HepG2 (cell line): ENCODE measurements at regions not wholly inside any gene's neighbourhood (a gene's known extent, or its start where the extent isn't known, plus 50 kb on each side); places are given as distances from the start of the nearest gene placed in this dataset.

ENCODE experiments used
- ATAC-seq: fragments of 200-7000 bp; cut with Tn5 transposase; 3 replicates; pipeline ENCODE4 v1.9.1; 2020; ENCODE audit warnings: mild to moderate bottlenecking, moderate library complexity
- BruUV-seq: library from RNA; stranded (reverse); fragments of 400-500 nt; replicated peaks from 2 replicates; lab custom pipeline; 2021; lab: Mats Ljungman, UMichigan
- CTCF ChIA-PET: fragments of 300-600 bp; formaldehyde crosslinking; extraction: SDS; loops from one replicate; lab custom pipeline; 2021; ENCODE audit warnings: low total read pairs, inconsistent platforms, low intra/inter-chr PET ratio; lab: Yijun Ruan, JAX
- POLR2A ChIA-PET: fragments of 350-600 bp; sonication (Branson Sonifier 250); formaldehyde crosslinking; loops from one replicate; lab custom pipeline; 2020; ENCODE audit warnings: antibody characterized with exemption, inconsistent platforms; lab: Yijun Ruan, JAX
- DNase-seq: peaks from one replicate; pipeline ENCODE4 v3.0.0-alpha.2; 2015; ENCODE audit warnings: low spot score
- FAIRE-seq: peaks from 3 replicates; lab custom pipeline; 2011; peaks lifted over from hg19 to GRCh38; lab: Jason Lieb, UNC
- H2AFZ ChIP-seq: one replicate; pipeline ENCODE4 v1.6.1; 2011; ENCODE audit warnings: low read length, inconsistent platforms
- H3K27ac ChIP-seq: fragments of 300-600 bp; 3 replicates; pipeline ENCODE4 v1.8.0; 2011; ENCODE audit warnings: mixed run types, mild to moderate bottlenecking, mixed read lengths, low read length, inconsistent platforms; ENCODE audit not compliant: insufficient read depth; ENCODE audit errors: extremely low read length
- H3K27me3 ChIP-seq, 2 experiments: fragments of 200-600 bp in 1 of 2; 2 replicates in 1 of 2; 3 replicates in 1 of 2; pipeline versions ENCODE4 v1.6.0 to v1.8.0; 2011; ENCODE audit warnings: low read length in 2 of 2, mild to moderate bottlenecking in 2 of 2, moderate library complexity in 2 of 2, inconsistent platforms in 1 of 2; ENCODE audit not compliant: insufficient read depth in 2 of 2, control insufficient read depth in 1 of 2
- H3K36me3 ChIP-seq, 2 experiments: fragments of 200-600 bp in 1 of 2; replicated peaks in 1 of 2; 2 replicates in 1 of 2; 3 replicates in 1 of 2; pipeline versions ENCODE4 v1.5.1 to v1.8.0; 2011; ENCODE audit warnings: low read length in 2 of 2, inconsistent platforms in 1 of 2; ENCODE audit not compliant: insufficient read depth in 2 of 2, control insufficient read depth in 1 of 2
- H3K4me1 ChIP-seq: 2 replicates; pipeline ENCODE4 v1.5.1; 2012; ENCODE audit warnings: low read length, inconsistent platforms; ENCODE audit not compliant: insufficient read depth
- H3K4me2 ChIP-seq: 2 replicates; pipeline ENCODE4 v1.6.0; 2011; ENCODE audit warnings: low read depth, low read length, inconsistent platforms
- H3K4me3 ChIP-seq, 3 experiments: fragments of 200-600 bp in 1 of 3; sonication (generic), shearing (Covaris generic) in 1 of 3; replicated peaks in 1 of 3; 2 replicates each; pipeline ENCODE4 v1.5.1; 2011 to 2016; ENCODE audit warnings: low read length in 3 of 3, inconsistent platforms in 2 of 3, low read depth in 2 of 3, mild to moderate bottlenecking in 2 of 3, control low read depth in 1 of 3, mixed read lengths in 1 of 3; ENCODE audit not compliant: insufficient read depth in 1 of 3
- H3K79me2 ChIP-seq: one replicate; pipeline ENCODE4 v1.6.1; 2011; ENCODE audit warnings: low read length, inconsistent platforms; ENCODE audit not compliant: insufficient read depth
- H3K9ac ChIP-seq: 2 replicates; pipeline ENCODE4 v1.6.0; 2011; ENCODE audit warnings: mild to moderate bottlenecking, low read depth, low read length, inconsistent platforms; ENCODE audit not compliant: insufficient read depth
- H3K9me3 ChIP-seq: 2 replicates; pipeline ENCODE4 v1.5.1; 2012; ENCODE audit warnings: mild to moderate bottlenecking, low read length
- H4K20me1 ChIP-seq: 2 replicates; pipeline ENCODE4 v1.6.0; 2011; ENCODE audit warnings: inconsistent platforms, mild to moderate bottlenecking, low read length, moderate library complexity; ENCODE audit not compliant: insufficient read depth
- HDAC1 ChIP-seq: sonication (generic); formaldehyde crosslinking; IDR thresholded peaks from 2 replicates; pipeline ENCODE4 v1.5.1; 2020; ENCODE audit warnings: mild to moderate bottlenecking, missing genetic modification reagents
- HMGA1 ChIP-seq: sonication (generic); formaldehyde crosslinking; conservative IDR thresholded peaks from 2 replicates; pipeline ENCODE4 v1.4.0; 2020; ENCODE audit warnings: missing genetic modification reagents
- MEIS1 ChIP-seq: sonication (generic); formaldehyde crosslinking; IDR thresholded peaks from 2 replicates; pipeline ENCODE4 v1.9.0; 2021; ENCODE audit warnings: mild to moderate bottlenecking, missing genetic modification reagents, moderate library complexity, borderline replicate concordance
- PRDM4 ChIP-seq: sonication (generic); formaldehyde crosslinking; IDR thresholded peaks from 2 replicates; pipeline ENCODE4 v1.9.0; 2021; ENCODE audit warnings: missing genetic modification reagents, borderline replicate concordance
- PREB ChIP-seq: sonication (generic); formaldehyde crosslinking; IDR thresholded peaks from 2 replicates; pipeline ENCODE4 v1.4.0; 2020; ENCODE audit warnings: missing genetic modification reagents
- ZFP36L2 ChIP-seq: sonication (generic); formaldehyde crosslinking; IDR thresholded peaks from 2 replicates; pipeline ENCODE4 v1.4.0; 2020; ENCODE audit warnings: missing genetic modification reagents
- ZZZ3 ChIP-seq: sonication (generic); formaldehyde crosslinking; IDR thresholded peaks from 2 replicates; pipeline ENCODE4 v1.4.0; 2020; ENCODE audit warnings: missing genetic modification reagents, mild to moderate bottlenecking, borderline replicate concordance
- WGBS: methylation state at CpG from one replicate; pipeline ENCODE4 v1.1.6; 2017; ENCODE audit warnings: low lambda C conversion rate; 5-methylcytosine and 5-hydroxymethylcytosine counted together
- in situ Hi-C: cut with HindIII; loops from 2 replicates; pipeline ENCODE4 v1.10.0; 2017; ENCODE audit warnings: low pct_unique_long_range_greater_than_20kb; ENCODE audit not compliant: extremely low pct_ligation_motif_present
- intact Hi-C: fragments of 100-400 bp; cut with micrococcal nuclease; formaldehyde crosslinking; loops from one replicate; pipeline ENCODE4 v1.10.0; 2022; ENCODE audit not compliant: unreplicated experiment

DNA sequence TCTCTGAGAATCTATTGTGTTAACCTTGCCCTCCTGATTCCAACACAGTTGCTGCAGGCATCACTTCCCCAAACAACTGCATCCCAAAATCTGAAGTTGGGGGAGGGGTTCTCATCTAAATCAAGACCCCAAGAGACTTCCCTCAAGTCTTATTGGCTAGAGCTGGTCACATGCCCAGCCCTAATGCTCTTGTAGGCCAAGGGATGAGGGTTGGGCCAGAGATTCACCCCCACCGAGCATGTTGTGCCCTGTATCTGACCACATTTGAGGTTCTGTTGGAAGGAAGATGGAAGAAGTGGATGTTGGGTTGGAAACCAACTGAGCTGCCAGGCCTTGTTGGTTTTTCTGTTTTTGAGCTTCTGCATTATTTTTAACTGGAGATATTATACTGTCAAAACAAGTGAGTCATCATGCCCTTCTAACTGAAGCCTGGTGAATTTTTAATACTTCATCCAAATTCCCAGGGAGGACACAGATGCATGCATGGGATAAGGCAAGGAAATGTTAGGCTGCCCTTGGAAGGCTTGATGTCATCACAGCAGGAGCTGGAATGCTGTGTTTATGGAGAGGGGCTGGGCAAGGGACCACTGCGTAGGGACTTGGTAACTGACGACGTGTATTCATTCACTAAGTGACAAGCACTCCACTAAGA lies 68.6 kb upstream of the CACUL1 start:
- POLR2A ChIA-PET: no interaction called here
- CTCF ChIA-PET: no interaction called here
- no peaks in the 10 kb centered on the region for H3K4me1 ChIP-seq
- TF ChIP-seq ZFP36L2 (CRISPR knock-in tag) (no peak), HDAC1 (CRISPR knock-in tag) (no peak), HMGA1 (CRISPR knock-in tag) (no peak), ZZZ3 (CRISPR knock-in tag) (no peak), MEIS1 (no peak), PREB (CRISPR knock-in tag) (no peak), PRDM4 (CRISPR knock-in tag) (no peak)
- intact Hi-C loops (no loop called here), in situ Hi-C loops (no loop called here)
- FAIRE-seq (no peak), ATAC-seq (no peak), DNase-seq (no peak)
- 26% methylated on average over 4 of the region's 4 CpGs for whole genome bisulfite sequencing
- H4K20me1 ChIP-seq: no peaks in the 10 kb centered on the region
- no peak overlapping the region for H3K4me2 ChIP-seq
- H3K9ac ChIP-seq: no peak overlapping the region
- peaks cover 0 to 9% of the 10 kb centered on the region in 2 experiments; a peak in 3 of 5 replicates for H3K27me3 ChIP-seq
- no peaks in the 10 kb centered on the region for H3K79me2 ChIP-seq
- H2AFZ ChIP-seq: no peak overlapping the region
- no peak overlapping the region for H3K27ac ChIP-seq
- H3K36me3 ChIP-seq: no peaks in the 10 kb centered on the region
- no peaks in the 10 kb centered on the region for H3K9me3 ChIP-seq
- BruUV-seq: no TSS peak
- H3K4me3 ChIP-seq: no peak overlapping the region
